HG03460 (cell line): ENCODE measurements at regions not wholly inside any gene's neighbourhood (a gene's known extent, or its start where the extent isn't known, plus 50 kb on each side); places are given as distances from the start of the nearest gene placed in this dataset.
"Not testable (repeated sequence)": the region's sequence is repeated elsewhere in the genome, so short reads cannot be mapped to it uniquely, and the experiment has no call there.

ENCODE experiments used
- ATAC-seq: cut with Tn5 transposase; IDR thresholded peaks from one replicate; pipeline ENCODE4 v1.9.1; 2021; ENCODE audit not compliant: unreplicated experiment

- no peak for ATAC-seq
Observed at GRCh38 chr17:31750578-31750977, 108.5 kb downstream of the COPRS start.

GRCh38 chr17:31748881-31749280 lies 110.2 kb downstream of the COPRS start:
- ATAC-seq = no peak

DNA sequence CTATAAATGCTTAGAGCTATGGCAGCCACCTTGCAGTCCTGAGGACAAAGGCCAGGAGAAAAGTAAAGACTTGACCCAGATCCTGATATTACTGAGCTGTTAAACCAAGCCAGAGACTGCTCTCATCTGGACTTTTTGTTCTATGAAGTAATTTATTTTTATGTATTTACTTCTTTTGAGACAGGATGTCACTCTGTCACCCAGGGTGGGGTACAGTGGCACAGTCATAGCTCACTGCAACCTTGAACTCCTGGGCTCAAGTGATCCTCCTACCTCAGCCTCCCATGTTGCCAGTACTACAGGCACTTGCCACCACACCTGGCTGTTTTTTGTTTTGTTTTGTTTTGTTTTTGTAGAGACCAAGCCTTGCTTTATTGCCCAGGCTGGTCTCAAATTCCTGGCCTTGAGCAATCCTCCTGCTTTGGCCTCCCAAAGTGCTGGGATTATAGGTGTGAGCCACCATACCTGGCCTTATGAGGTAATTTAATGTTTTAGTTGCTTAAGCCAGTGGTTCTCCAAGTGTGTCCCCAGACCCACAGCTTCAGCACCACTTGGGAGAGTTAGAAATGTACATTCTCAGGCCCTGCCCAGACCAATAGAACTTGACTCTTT lies 112.1 kb downstream of the COPRS start:
- ATAC-seq = no peak

DNA sequence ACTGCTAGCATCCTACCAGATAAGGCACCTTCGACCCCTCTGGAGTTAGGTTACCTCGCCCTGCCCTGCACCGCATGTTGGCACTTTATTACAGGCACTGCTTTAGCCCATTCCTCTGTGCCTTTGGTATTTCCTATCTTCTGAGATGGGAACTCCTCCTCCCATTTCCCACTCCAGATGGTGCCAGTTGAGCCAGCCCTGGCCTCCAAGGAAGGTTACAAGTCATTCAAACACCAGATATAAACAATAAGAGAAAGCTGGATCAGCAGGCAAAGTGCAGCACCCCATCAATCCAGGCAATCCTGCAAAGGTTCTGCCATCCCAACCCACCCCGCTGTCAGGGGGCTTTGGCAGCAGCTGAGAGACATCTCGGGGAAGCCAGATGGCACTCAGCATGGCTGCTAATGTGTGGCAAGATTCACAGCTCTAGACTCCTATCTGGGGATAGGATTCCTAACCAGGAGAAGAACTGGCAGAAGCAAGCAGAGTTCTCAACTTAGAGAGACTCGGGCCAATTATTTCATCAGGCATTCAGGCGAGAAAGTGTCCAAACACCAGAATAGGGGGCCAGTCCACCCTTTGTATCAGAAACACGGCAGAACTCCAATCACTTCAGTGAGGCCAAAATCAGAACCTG lies 113.0 kb downstream of the COPRS start:
- no peak for ATAC-seq

- ATAC-seq = no peak
Observed at GRCh38 chr17:31744511-31744951, 114.5 kb downstream of the COPRS start.

- no peak for ATAC-seq
Observed at GRCh38 chr17:31743797-31744196, 115.2 kb downstream of the COPRS start.

- no peak for ATAC-seq
Observed at GRCh38 chr17:31741371-31741770, 117.7 kb downstream of the COPRS start.

DNA sequence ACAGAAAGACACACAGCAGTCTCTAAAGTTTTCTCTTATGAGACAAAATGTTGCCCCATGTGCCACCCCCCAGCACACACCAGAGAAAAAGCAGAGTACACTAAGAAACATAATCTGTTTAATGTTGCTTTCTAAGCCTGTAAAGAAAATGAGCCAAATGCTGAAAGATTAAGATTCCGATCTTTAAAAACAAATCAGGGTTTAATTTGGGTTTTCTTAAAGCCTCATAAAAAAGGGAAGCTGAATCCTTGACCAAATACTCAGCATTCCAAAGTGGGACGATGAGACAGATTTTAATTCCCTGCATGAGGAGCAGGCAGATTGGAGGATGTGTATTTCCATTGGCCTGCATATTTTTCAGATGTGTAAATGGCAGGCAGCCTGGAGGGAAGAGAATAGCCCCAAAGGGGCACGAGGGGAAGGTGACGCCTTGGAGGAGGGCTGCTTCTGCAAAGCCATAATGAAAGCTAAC lies 118.4 kb downstream of the COPRS start:
- ATAC-seq = no peak

- no peak for ATAC-seq
Observed at GRCh38 chr17:31738996-31739699, 119.9 kb downstream of the COPRS start.

DNA sequence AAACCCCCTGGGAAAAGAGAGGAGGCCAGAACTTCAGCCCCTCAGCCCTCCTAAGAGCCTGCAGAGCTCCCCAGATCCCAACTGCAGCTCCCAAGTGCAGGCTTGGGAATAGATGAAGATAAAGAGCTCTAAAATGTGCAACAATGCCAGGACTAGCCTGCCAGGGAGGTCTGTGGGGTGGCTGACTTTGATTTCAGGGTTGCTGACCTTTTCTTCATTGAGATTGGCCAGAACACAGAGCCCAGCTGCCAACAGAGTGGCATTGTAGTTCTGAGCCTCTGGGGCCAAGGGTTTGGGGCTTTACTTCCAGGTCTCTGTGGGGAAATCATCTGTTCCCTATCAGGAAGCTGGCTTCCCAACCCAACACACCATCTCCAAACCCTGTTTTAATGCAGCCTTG lies 120.6 kb downstream of the COPRS start:
- no peak for ATAC-seq

DNA sequence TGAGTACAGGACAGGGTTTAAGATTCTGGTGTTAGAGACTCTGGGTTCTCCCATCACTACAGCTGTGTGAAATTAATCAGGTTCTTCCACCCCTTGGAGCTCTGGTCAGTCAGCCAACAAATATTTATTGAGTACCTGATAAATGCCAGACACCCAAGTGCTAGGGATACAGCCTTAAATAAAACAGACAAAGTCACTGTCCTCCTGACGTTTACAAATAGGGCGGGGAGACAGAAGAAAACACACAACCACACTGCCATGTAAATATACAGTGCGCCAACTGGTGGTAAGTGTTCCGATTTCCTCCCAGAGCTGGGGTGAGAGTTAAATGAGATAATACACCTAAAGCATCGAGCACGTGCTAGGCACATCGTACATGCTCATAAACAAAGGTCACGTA lies 121.0 kb downstream of the COPRS start:
- no peak for ATAC-seq

GRCh38 chr17:31736855-31737625 lies 122.0 kb downstream of the COPRS start:
- ATAC-seq = no peak

DNA sequence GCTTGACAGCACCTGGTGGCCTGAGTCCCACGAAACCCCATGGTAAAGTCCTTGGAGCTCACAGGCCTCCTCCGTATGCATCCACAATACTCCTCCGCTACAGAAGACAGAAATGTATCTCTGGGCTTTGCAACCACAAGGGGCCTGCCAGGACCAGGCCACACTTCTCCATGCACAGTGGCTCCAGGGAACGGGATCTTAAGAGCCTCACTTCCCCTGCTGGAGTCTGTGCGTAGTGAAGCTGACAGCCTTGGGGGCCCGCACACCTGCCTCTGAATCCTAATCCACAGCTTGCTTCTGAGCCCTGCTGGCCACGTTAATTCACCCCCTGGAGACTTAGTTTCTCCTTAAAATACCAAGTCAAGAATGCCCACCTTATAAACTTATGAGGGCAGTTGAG lies 125.7 kb downstream of the COPRS start:
- no peak for ATAC-seq

DNA sequence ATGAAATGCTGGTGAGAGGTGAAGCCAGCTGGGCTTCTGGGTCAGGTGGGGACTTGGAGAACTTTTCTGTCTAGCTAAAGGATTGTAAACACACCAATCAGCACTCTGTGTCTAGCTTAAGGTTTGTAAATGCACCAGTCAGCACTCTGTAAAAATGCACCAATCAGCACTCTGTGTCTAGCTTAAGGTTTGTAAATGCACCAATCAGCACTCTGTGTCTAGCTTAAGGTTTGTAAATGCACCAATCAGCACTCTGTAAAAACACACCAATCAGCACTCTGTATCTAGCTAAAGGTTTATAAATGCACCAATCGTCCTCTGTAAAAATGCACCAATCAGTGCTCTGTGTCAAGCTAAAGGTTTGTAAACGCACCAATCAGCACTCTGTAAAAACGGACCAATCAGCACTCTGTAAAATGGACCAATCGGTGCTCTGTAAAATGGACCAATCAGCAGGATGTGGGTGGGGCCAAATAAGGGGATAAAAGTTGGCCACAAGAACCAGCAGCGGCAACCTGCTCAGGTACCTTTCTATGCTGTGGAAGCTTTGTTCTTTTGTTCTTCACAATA lies 127.4 kb downstream of the COPRS start:
- ATAC-seq = not testable (repeated sequence)

GRCh38 chr17:31731118-31731517 lies 127.9 kb downstream of the COPRS start:
- ATAC-seq = no peak

DNA sequence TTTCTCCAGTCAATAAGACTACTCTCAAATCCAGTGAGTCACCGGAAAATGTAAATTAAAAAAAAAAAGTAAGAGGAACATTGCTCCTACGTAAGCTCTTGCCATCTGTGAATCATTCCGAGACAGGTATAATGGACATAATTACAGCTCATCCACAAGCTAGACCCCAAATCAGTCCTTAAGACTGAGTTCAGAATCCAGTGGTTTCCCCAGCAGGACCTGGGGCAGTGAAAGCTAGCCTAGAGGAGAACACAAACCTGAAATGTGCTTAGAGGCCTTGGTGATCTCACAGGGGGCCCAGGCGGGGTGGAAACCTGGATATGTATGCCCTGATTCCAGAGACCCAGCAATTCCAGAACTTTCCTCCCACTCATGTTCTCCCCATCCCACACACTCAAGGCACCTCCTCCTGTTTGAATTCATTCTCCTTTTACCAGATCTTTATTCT lies 132.0 kb downstream of the COPRS start:
- no peak for ATAC-seq

DNA sequence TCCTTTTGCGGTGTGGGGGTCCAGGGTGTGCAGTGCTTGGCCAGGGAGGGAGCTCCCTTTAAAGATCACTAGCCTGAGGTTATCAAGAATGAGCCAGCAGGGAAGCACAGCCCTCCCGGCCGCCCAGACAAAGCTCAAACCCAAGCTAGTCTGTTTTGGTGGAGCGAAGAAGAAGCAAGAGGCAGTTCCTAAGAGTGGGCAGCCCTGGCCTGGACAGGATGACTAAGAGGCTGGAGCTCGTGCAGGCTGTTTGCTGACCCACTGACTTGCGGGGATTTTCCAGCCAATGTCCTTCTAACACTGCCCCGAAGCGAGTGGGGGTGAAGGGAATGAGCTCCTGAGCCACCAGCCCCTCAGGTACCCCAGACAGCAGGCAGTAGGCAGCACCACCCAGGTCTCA lies 134.4 kb downstream of the COPRS start:
- no peak for ATAC-seq

- no peak for ATAC-seq
Observed at GRCh38 chr17:31724026-31724425, 135.0 kb downstream of the COPRS start.

DNA sequence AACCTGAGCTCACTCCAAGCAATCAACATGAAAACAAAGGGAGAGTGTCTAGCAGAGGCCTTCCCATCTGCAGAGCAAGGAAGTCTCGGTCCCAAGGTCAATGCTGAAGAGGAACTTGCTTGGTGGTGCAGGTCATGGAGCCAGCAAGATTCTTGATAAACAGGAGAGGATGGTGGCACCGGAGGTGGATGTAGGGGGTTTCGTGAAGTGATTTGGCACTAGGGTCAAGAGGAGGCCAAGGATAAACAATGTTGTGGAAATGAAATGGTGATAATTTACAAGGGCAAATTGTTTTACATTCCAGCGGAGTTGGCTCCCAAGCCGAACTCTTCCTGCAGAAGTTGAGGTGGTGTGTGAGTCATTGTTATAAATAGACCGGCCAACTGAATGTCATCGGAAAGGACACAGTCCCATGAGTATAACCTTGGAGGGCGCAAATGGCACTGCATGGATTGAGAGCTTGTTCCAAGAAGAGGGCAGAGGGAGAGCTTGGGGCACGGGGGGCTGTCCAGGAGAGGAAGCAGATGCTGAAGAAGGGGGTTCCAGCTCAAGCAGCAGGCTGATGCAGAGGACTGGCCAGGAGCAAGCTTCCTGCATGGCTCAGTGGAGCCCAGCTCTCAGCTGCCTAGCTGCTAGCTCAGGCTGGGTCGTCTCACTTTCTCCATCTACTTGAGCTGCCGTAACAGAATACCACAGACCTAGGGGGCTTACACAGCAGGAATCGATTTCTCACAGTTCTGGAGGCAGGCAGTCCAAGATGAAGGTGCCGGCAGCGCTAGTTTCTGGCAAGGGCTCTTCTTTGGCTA lies 136.6 kb downstream of the COPRS start:
- ATAC-seq = no peak
